A549 (cell line): ENCODE measurements at regions not wholly inside any gene's neighbourhood (a gene's known extent, or its start where the extent isn't known, plus 50 kb on each side); places are given as distances from the start of the nearest gene placed in this dataset.

Experiments used
- ATAC-seq, 2 experiments: fragments of 200-7000 bp in 1 of 2; fragments of >200 bp in 1 of 2; cut with Nextera tagmentation in 1 of 2; cut with Tn5 transposase in 1 of 2; 3 replicates each; pipeline versions ENCODE4 v1.8.0 to v1.9.1; 2018 to 2020; ENCODE audit warnings: mild to moderate bottlenecking in 1 of 2, moderate library complexity in 1 of 2
- CTCF ChIA-PET: fragments of 300-600 bp; sonication (Branson Sonifier 250); formaldehyde crosslinking; extraction: SDS; loops from one replicate; lab custom pipeline; 2021; ENCODE audit warnings: antibody characterized with exemption, inconsistent platforms; lab: Yijun Ruan, JAX
- POLR2A ChIA-PET: fragments of 350-600 bp; formaldehyde crosslinking; extraction: SDS; loops from one replicate; lab custom pipeline; 2021; ENCODE audit warnings: antibody characterized with exemption, inconsistent platforms; lab: Yijun Ruan, JAX
- DNase-seq, 2 experiments: peaks; one replicate each; pipeline versions ENCODE4 v3.0.0 to v3.0.0-alpha.2; 2011 to 2016; ENCODE audit warnings: low read depth in 1 of 2, low spot score in 1 of 2
- FAIRE-seq: peaks from 2 replicates; lab custom pipeline; 2011; peaks lifted over from hg19 to GRCh38; lab: Jason Lieb, UNC
- H3K27ac ChIP-seq, 2 experiments: fragments of >200 bp; sonication (Bioruptor Twin); formaldehyde crosslinking; 3 replicates each; pipeline ENCODE4 v1.5.1; 2016 to 2017
- H3K4me1 ChIP-seq: fragments of >200 bp; sonication (Bioruptor Twin); formaldehyde crosslinking; 3 replicates; pipeline ENCODE4 v1.6.1; 2016
- H3K4me2 ChIP-seq: fragments of >200 bp; sonication (Bioruptor Twin); formaldehyde crosslinking; 3 replicates; pipeline ENCODE4 v1.6.1; 2016
- H3K4me3 ChIP-seq: fragments of >200 bp; sonication (Bioruptor Twin); formaldehyde crosslinking; 3 replicates; pipeline ENCODE4 v1.5.1; 2016
- H3K9me3 ChIP-seq: fragments of >200 bp; sonication (Bioruptor Twin); formaldehyde crosslinking; 3 replicates; pipeline ENCODE4 v1.6.1; 2016
- BCL3 ChIP-seq: fragments of >200 bp; sonication (Bioruptor Twin); formaldehyde crosslinking; IDR thresholded peaks from 3 replicates; pipeline ENCODE4 v1.6.1; 2016
- BHLHE40 ChIP-seq: IDR thresholded peaks from 2 replicates; pipeline ENCODE4 v1.6.1; 2012; ENCODE audit warnings: low read depth, low read length, inconsistent platforms
- CHD2 ChIP-seq: fragments of 150-350 bp; IDR thresholded peaks from 2 replicates; pipeline ENCODE4 v1.6.1; 2014; ENCODE audit warnings: low read length; ENCODE audit not compliant: partially characterized antibody
- ELK1 ChIP-seq: fragments of 150-350 bp; IDR thresholded peaks from 2 replicates; pipeline ENCODE4 v1.6.1; 2014; ENCODE audit warnings: low read depth, mild to moderate bottlenecking, low read length
- HMGXB4 ChIP-seq: fragments of 250-450 bp; sonication (Bioruptor Pico); IDR thresholded peaks from 2 replicates; pipeline ENCODE4 v1.5.0; 2021; ENCODE audit warnings: mild to moderate bottlenecking, moderate library complexity, borderline replicate concordance
- HOXB5 ChIP-seq: fragments of 250-450 bp; sonication (Bioruptor Pico); IDR thresholded peaks from 2 replicates; pipeline ENCODE4 v1.5.0; 2020; ENCODE audit warnings: mild to moderate bottlenecking, moderate library complexity
- MAFK ChIP-seq: fragments of 450-650 bp; IDR thresholded peaks from 2 replicates; pipeline ENCODE4 v1.6.1; 2014; ENCODE audit not compliant: partially characterized antibody
- MAZ ChIP-seq: fragments of 150-350 bp; IDR thresholded peaks from 2 replicates; pipeline ENCODE4 v1.6.1; 2014; ENCODE audit warnings: antibody characterized with exemption, low read depth, low read length, borderline replicate concordance
- NR3C1 ChIP-seq: fragments of >200 bp; sonication (Bioruptor Twin); formaldehyde crosslinking; IDR thresholded peaks from 3 replicates; pipeline ENCODE4 v1.6.1; 2017
- RFX5 ChIP-seq: fragments of 450-650 bp; IDR thresholded peaks from 2 replicates; pipeline ENCODE4 v1.7.1; 2014; ENCODE audit warnings: antibody characterized with exemption, mild to moderate bottlenecking, moderate library complexity
- TFCP2L1 ChIP-seq: fragments of 250-450 bp; sonication (Bioruptor Pico); IDR thresholded peaks from 2 replicates; pipeline ENCODE4 v1.5.0; 2021; ENCODE audit warnings: mild to moderate bottlenecking
- USF2 ChIP-seq: fragments of 450-650 bp; IDR thresholded peaks from 2 replicates; pipeline ENCODE4 v1.6.1; 2014; ENCODE audit warnings: antibody characterized with exemption
- ZFP36 ChIP-seq: fragments of 450-650 bp; IDR thresholded peaks from 2 replicates; pipeline ENCODE4 v1.6.1; 2014; ENCODE audit warnings: borderline replicate concordance; ENCODE audit not compliant: partially characterized antibody
- ZNF302 ChIP-seq: fragments of 250-450 bp; sonication (Bioruptor Pico); IDR thresholded peaks from 2 replicates; pipeline ENCODE4 v1.9.0; 2021; ENCODE audit warnings: inconsistent platforms, mild to moderate bottlenecking, moderate library complexity
- WGBS: methylation state at CpG from one replicate; pipeline ENCODE4 v1.1.6; 2017; ENCODE audit errors: missing lambda C conversion rate; 5-methylcytosine and 5-hydroxymethylcytosine counted together

GRCh38 chr3:193789455-193789854 lies 196.4 kb downstream of the OPA1 start:
- Histone ChIP-seq H3K4me3 (no peak overlapping the region), H3K27ac (peak overlapping the region in 1 of 2 experiments; percentile 66; a peak in 3 of 6 replicates), H3K4me2 (no peak overlapping the region), H3K4me1 (peaks cover 12% of the 10 kb centered on the region; the same call in 1 of the 3 replicates), H3K9me3 (no peaks in the 10 kb centered on the region)
- ChIA-PET POLR2A (no interaction called here), CTCF (interaction anchor here (1.5 to 14.7 kb wide), 3 partner anchors 9 to 527 kb away, joined by 5 to 213 read pairs (median 26); partner anchors contain the start of gene HES1)
- TF ChIP-seq ZNF302 (no peak), USF2 (no peak), RFX5 (no peak), BCL3 (no peak), NR3C1 (no peak), ELK1 (no peak), TFCP2L1 (no peak), BHLHE40 (no peak), ZFP36 (no peak)
- 100% methylated on average over 1 of the region's 1 CpG for WGBS
- DNase-seq (no peak), FAIRE-seq (no peak), ATAC-seq (no peak)

GRCh38 chr3:193790086-193790990 lies 197.3 kb downstream of the OPA1 start:
- DNase-seq (no peak), FAIRE-seq (no peak), ATAC-seq (no peak)
- TF ChIP-seq CHD2 (no peak), MAFK (no peak), HOXB5 (no peak), HMGXB4 (CRISPR knock-in tag) (no peak), MAZ (no peak)
- H3K9me3 ChIP-seq, result no peaks in the 10 kb centered on the region
- WGBS, result 84% methylated on average over 4 of the region's 4 CpGs
- ChIA-PET CTCF (interaction anchor here (1.5 to 14.7 kb wide), 2 partner anchors 9 to 526 kb away, joined by 4 to 213 read pairs; no protein-coding TSS in a partner anchor), POLR2A (no interaction called here)
- no peak overlapping the region for H3K4me2 ChIP-seq
- no peak overlapping the region for H3K27ac ChIP-seq
- peaks cover 12% of the 10 kb centered on the region; the same call in 1 of the 3 replicates for H3K4me1 ChIP-seq
- H3K4me3 ChIP-seq, result no peak overlapping the region
